ENCODE measurements at regions not wholly inside any gene's neighbourhood (a gene's known extent, or its start where the extent isn't known, plus 50 kb on each side); places are given as distances from the start of the nearest gene placed in this dataset.
A peak's percentile ranks its signal among the peaks of the same experiment; 100 is the strongest.

DNA sequence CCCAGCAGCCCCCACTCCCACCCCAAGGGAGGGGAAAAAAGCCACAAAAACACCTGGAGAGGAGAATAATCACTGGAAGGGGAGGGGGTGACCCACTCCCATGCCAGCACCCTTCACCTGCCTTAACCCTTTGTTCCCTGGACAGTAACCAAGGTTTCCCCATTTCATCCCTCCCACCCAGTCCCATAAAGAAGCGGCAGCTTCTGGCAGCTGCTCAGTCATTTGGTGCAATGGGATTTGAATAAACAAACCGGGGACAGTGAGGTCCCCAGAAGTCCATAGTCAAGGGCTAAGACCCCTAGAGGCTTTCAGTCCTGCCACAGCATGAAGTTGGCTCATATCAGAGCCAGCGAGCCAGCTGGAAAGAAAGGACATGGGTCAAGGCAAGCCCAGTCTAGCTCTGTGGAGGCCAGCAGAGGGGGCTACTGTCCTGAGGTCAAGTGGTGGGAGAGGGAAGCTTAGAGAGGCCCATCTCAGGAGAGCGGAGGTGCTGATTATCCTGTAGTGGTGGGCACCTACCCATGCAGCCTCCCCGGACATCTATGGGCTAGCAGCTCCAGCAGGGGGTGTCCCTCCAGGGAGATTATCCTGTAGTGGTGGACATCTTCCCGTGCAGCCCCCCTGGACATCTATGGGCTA lies 58.9 kb upstream of the LBX1 start:
- H3K27ac ChIP-seq, result no peak overlapping the region
- H3K4me1 ChIP-seq, result peaks cover 24% of the 10 kb centered on the region
- no peak overlapping the region for H3K4me3 ChIP-seq
- no peak overlapping the region for H3K4me2 ChIP-seq
- H3K27me3 ChIP-seq, result peaks cover 100% of the 10 kb centered on the region
- H3K9ac ChIP-seq, result no peak overlapping the region
- no peak for TF ChIP-seq Cebpa-rat (IDR thresholded peaks at IDR 0.05)
- H4K20me1 ChIP-seq, result peaks cover 64% of the 10 kb centered on the region
- peaks cover 12% of the 10 kb centered on the region; the same call in 1 of the 2 replicates for H3K9me3 ChIP-seq
- H3K36me3 ChIP-seq, result no peaks in the 10 kb centered on the region

DNA sequence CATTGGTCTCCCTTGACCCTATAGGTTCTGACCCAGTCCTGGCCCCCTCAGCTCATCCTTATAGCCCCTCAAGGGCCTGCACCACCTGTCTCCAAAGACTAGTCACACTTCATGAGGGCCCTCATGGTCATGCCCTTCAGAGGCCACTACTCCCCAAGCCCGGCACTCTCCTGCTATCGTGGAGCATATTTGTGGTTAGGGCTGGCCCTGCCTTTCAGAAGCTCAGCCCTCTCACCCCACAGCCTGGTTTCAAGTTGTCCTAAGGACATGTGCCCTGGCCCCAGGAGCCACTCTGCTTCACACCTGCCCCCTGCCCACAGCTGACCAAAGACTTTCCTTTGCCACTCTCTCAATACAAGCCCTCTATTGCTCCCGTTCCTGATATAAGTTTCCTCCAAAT lies 60.3 kb upstream of the LBX1 start:
- Histone ChIP-seq H3K4me1 (peaks cover 24% of the 10 kb centered on the region), H3K4me3 (no peak overlapping the region), H3K9ac (no peak overlapping the region), H3K9me3 (peaks cover 10% of the 10 kb centered on the region; the same call in 1 of the 2 replicates), H3K4me2 (no peak overlapping the region), H3K27ac (no peak overlapping the region), H3K36me3 (no peaks in the 10 kb centered on the region), H3K27me3 (peaks cover 100% of the 10 kb centered on the region), H4K20me1 (peaks cover 62% of the 10 kb centered on the region)
- TF ChIP-seq Cebpa-rat (IDR thresholded peaks at IDR 0.05), result no peak

DNA sequence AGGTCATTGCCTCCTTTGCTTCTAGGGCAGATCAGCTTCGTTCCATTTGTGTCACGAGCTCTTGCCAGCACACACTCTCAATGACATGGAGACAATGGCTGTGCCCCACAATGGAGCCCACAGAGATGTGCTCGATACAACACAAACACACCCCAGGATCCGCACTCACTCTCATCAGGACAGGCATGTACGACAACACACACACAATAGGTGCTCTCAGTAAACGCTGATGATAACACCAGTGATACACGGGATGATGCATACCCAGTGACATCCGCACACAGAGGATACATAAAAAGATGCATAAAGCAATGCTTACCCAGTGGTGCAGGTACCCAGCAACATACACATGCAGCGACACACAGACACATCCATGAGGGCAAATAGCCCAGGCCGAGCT lies 61.2 kb upstream of the LBX1 start:
- no peak overlapping the region for H3K27ac ChIP-seq
- H3K36me3 ChIP-seq, result no peaks in the 10 kb centered on the region
- H3K4me1 ChIP-seq, result peaks cover 24% of the 10 kb centered on the region
- TF ChIP-seq Cebpa-rat (IDR thresholded peaks at IDR 0.05), result no peak
- H3K4me3 ChIP-seq, result no peak overlapping the region
- peaks cover 1% of the 10 kb centered on the region; the same call in 1 of the 2 replicates for H3K9me3 ChIP-seq
- peaks cover 53% of the 10 kb centered on the region for H4K20me1 ChIP-seq
- H3K9ac ChIP-seq, result no peak overlapping the region
- no peak overlapping the region for H3K4me2 ChIP-seq
- H3K27me3 ChIP-seq, result peaks cover 100% of the 10 kb centered on the region

DNA sequence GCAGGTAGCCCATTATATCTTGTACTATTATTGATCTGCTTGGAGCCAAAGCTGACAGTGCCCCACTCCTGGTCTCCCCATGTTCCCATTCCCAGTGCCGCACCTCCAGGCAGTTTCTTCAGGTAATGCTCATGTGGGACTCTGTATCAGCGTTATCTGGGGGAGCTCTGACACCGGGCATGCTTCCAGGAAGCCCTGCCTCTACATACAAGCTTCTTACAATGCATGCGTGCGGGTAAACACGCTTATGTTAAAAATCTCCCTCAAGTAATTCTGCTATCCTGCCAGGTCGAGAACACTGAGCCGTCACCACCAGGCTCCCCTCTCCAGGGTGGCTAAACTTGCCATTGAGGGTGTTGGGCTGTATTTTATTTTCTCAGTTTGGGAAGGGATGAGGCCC lies 61.6 kb upstream of the LBX1 start:
- no peak for TF ChIP-seq Cebpa-rat (IDR thresholded peaks at IDR 0.05)
- H3K27me3 ChIP-seq, result peaks cover 100% of the 10 kb centered on the region
- H3K36me3 ChIP-seq, result no peaks in the 10 kb centered on the region
- peak overlapping the region; percentile 97; the same call in 1 of the 2 replicates for H3K4me2 ChIP-seq
- H3K4me1 ChIP-seq, result peaks cover 24% of the 10 kb centered on the region
- H3K9me3 ChIP-seq, result no peaks in the 10 kb centered on the region
- H3K27ac ChIP-seq, result no peak overlapping the region
- peaks cover 51% of the 10 kb centered on the region; the same call in 1 of the 2 replicates for H4K20me1 ChIP-seq
- H3K4me3 ChIP-seq, result no peak overlapping the region
- no peak overlapping the region for H3K9ac ChIP-seq

DNA sequence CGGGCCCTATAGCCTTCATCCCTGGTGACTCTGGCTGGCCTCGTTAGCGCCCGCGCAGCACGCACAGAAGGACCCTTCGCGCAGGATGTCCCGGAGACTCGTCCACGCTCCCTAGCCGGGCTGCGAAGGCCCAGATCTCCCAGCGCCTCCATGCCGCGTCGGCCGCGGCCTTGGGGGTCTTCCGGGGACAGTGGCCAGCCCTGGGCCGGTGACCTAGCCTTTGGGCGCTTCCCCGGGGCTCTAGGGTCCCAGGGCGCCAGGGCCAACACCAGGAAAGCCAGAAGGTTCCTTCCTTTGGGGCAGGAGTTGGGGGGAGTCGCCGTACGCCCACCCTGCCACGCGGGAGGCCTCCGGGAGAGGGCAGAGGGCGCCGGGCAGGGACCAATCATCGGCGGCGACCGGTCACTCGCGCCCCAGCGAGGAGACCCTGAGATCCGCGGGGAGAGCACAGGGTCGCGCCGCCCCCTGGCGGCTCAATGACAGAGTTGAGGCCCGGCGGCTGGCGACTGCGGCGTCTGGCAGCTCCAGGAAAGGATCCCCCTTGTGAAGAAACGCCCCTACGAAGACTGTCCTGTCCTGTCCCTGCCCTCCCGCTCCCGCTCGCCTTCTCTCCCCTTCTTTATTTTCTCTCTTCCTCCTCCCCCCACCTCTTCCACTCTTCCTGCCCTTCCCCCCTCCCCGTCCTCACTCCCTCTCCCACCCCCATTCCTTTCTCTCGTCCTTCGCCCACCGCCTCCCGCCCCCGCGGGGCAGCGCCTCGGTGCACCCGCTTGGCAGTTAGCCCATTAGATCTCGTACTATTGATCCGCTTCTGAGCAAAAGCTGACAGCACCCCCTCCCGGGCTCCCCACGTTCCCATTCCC lies 62.3 kb upstream of the LBX1 start:
- Histone ChIP-seq H3K4me2 (peak overlapping the region; percentile 97), H3K9ac (no peak overlapping the region), H3K27ac (no peak overlapping the region)

DNA sequence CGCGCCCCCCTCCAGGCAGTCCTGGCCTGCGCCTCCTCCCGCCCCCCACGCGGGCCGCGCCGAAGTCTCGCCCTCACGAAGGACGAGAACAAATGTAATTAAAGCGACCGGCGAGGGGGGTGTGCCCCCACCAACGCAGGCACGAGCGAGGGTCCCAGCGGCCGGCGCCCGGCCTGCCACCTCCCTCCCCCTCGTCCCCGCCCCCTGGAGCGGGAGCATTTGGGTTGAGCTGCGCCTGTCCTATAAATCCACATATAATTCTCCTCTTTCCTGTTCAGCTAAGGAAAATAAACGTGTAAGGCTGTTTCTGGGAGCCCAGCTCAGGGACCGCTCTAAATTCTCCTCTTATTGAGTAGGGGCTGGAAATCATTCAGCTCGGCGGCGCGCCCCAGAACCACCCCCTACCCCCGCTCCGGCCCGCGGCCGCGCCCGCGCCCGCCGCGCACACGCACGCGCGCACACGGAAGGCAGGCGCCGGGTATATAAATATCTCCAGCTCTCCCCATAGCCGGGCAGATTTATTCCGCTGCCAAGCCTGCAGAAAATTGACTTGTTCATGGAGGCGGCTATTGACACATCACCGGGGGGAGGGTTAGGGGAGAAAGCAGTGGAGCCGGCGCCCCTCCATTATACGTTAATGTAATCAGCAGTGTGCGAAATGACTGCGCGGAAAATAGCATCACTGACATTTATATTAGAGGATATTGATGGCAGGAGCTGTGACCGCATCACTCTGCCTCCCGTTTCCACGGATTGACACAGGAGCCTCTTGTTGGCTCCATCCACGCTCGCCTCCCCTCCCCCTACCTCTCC lies 61.6 kb upstream of the BTRC start:
- H3K27ac ChIP-seq, result no peak overlapping the region
- peaks cover 87% of the 10 kb centered on the region for H3K27me3 ChIP-seq
- no peak for TF ChIP-seq Cebpa-rat (IDR thresholded peaks at IDR 0.05)
- peaks cover 51% of the 10 kb centered on the region; the same call in 1 of the 2 replicates for H4K20me1 ChIP-seq
- no peaks in the 10 kb centered on the region for H3K9me3 ChIP-seq
- peak overlapping the region; percentile 97 for H3K4me2 ChIP-seq
- H3K36me3 ChIP-seq, result no peaks in the 10 kb centered on the region
- H3K9ac ChIP-seq, result 0 out of 2 replicates have a peak overlapping the region, but pooled peaks have one; percentile 38
- peaks cover 24% of the 10 kb centered on the region for H3K4me1 ChIP-seq
- peak overlapping the region; percentile 68 for H3K4me3 ChIP-seq

More for the DNA sequence above, 62.3 kb upstream of the LBX1 start:
- Histone ChIP-seq H3K9me3 (no peaks in the 10 kb centered on the region), H3K36me3 (no peaks in the 10 kb centered on the region), H3K4me1 (peaks cover 24% of the 10 kb centered on the region), H3K27me3 (peaks cover 96% of the 10 kb centered on the region), H3K4me3 (peak overlapping the region; percentile 68), H4K20me1 (peaks cover 51% of the 10 kb centered on the region; the same call in 1 of the 2 replicates)
- TF ChIP-seq Cebpa-rat (IDR thresholded peaks at IDR 0.05), result no peak

DNA sequence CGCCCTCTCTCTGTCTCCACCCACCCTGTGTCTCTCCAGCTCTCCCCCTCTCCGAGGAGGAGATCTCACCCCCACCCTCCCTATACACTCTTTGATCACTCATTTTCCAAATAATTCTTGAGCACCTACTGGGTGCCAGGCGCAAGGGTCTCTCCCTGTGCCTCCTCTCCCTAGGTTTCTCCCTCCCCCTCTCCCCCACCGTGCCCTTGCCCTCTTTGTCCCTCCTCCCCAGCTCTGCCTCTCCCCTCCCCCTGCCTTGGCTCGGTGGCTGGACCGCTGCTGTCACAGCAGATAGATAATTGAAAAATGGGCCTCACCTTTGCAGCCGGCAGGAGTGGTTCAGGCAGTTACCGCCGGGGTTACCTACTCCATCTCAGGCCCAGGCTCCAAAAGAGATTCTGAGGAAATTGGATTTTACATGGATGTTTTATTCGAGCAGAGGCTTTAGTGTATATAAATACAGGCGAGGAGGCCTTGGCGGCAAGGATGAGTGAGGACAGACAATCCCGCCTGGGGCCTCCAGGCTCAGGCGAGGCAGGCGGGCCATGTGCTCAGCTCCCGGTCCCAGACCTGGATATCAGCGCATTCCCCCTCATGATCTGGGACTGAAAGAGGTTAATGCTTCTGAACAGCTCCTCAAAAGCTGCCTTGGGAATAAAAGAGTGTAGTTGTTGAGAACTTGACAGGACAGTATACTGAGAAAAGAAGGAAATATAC lies 60.8 kb upstream of the BTRC start:
- Histone ChIP-seq H3K27ac (no peak overlapping the region), H3K4me1 (peaks cover 24% of the 10 kb centered on the region), H3K9ac (no peak overlapping the region), H3K36me3 (no peaks in the 10 kb centered on the region), H3K9me3 (no peaks in the 10 kb centered on the region), H4K20me1 (peaks cover 50% of the 10 kb centered on the region; the same call in 1 of the 2 replicates), H3K4me2 (peak overlapping the region; percentile 97), H3K4me3 (peak overlapping the region; percentile 68), H3K27me3 (peaks cover 80% of the 10 kb centered on the region)
- no peak for TF ChIP-seq Cebpa-rat (IDR thresholded peaks at IDR 0.05)

DNA sequence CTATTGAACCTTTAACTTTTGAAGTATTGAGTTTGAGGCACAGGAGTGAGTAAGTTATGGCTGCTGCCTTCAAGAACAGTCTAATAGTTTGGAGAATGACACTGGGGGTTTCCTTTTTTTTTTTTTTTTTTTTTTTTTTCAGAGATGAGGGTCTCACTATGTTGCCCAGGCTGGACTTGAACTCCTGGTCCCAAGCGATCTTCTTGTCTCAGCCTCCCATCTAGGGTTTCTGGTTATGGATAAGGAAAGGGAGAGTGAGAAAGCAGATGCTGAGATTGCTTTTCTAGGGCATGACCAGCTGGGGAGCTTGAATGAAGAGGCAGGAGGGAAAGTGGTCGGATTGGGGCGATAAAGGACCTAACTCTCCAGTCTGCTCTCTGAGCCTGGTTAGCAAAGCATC lies 59.9 kb upstream of the BTRC start:
- peaks cover 41% of the 10 kb centered on the region; the same call in 1 of the 2 replicates for H4K20me1 ChIP-seq
- no peak overlapping the region for H3K27ac ChIP-seq
- no peak overlapping the region for H3K9ac ChIP-seq
- peaks cover 70% of the 10 kb centered on the region for H3K27me3 ChIP-seq
- no peaks in the 10 kb centered on the region for H3K9me3 ChIP-seq
- no peak overlapping the region for H3K4me3 ChIP-seq
- H3K4me2 ChIP-seq, result no peak overlapping the region
- H3K4me1 ChIP-seq, result peaks cover 24% of the 10 kb centered on the region
- TF ChIP-seq Cebpa-rat (IDR thresholded peaks at IDR 0.05), result no peak
- H3K36me3 ChIP-seq, result no peaks in the 10 kb centered on the region

DNA sequence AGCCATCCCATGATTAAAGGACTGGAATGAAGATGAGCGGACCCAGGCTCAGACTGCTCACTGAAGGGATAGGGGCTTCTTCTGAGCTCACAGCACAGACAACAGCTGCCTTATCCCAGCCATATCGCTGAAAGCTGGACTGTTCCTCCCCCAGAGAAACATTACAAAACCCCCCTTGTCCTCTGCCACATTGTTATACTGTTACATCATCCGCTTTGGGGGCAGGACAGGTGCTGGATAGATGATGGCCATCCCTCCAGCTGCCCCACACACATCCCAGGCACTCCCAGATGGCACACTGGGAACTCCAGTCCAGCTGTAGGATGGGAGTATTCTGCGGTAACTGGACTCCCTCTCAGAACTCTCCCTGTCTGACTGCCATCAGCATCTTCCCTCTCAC lies 58.7 kb upstream of the BTRC start:
- Histone ChIP-seq H3K27me3 (peaks cover 59% of the 10 kb centered on the region), H3K4me3 (no peak overlapping the region), H3K9ac (no peak overlapping the region), H3K4me1 (peaks cover 17% of the 10 kb centered on the region), H3K27ac (no peak overlapping the region), H3K4me2 (no peak overlapping the region), H3K36me3 (no peaks in the 10 kb centered on the region), H4K20me1 (peaks cover 29% of the 10 kb centered on the region; the same call in 1 of the 2 replicates), H3K9me3 (no peaks in the 10 kb centered on the region)
- no peak for TF ChIP-seq Cebpa-rat (IDR thresholded peaks at IDR 0.05)

Measured in BLaER1 (cell line).